AG09309 (cell line): ENCODE measurements at regions not wholly inside any gene's neighbourhood (a gene's known extent, or its start where the extent isn't known, plus 50 kb on each side); places are given as distances from the start of the nearest gene placed in this dataset.

Experiments used
- DNase-seq: peaks from one replicate; pipeline ENCODE4 v3.0.0-alpha.2; 2010; ENCODE audit warnings: low read depth
- H3K4me3 ChIP-seq: 2 replicates; pipeline ENCODE4 v1.5.1; 2011; ENCODE audit warnings: mild to moderate bottlenecking, low read depth, low read length, moderate library complexity; ENCODE audit not compliant: control insufficient read depth
- CTCF ChIP-seq: IDR thresholded peaks from 2 replicates; pipeline ENCODE4 v1.5.1; 2011; ENCODE audit warnings: mild to moderate bottlenecking, low read depth, low read length, inconsistent platforms; ENCODE audit not compliant: insufficient read depth, control insufficient read depth; ENCODE audit errors: missing control alignments

- no peak for TF ChIP-seq CTCF
- no peak overlapping the region for H3K4me3 ChIP-seq
- no peak for DNase-seq
These were observed 127.5 kb upstream of the CRHR1 start for GRCh38 chr17:45656527-45657181.

- no peak for TF ChIP-seq CTCF
- no peak for DNase-seq
- no peak overlapping the region for H3K4me3 ChIP-seq
These were observed 123.6 kb upstream of the CRHR1 start for GRCh38 chr17:45660474-45660873.

- TF ChIP-seq CTCF, result no peak
- DNase-seq, result no peak
- H3K4me3 ChIP-seq, result no peak overlapping the region
These were observed 121.7 kb upstream of the CRHR1 start for GRCh38 chr17:45662432-45662831.

GRCh38 chr17:45663772-45664171 is 120.3 kb upstream of the CRHR1 start:
- H3K4me3 ChIP-seq, result no peak overlapping the region
- DNase-seq, result no peak
- TF ChIP-seq CTCF, result no peak

- no peak for TF ChIP-seq CTCF
- no peak for DNase-seq
- H3K4me3 ChIP-seq, result no peak overlapping the region
These were observed 119.2 kb upstream of the CRHR1 start for GRCh38 chr17:45664921-45665320.

- no peak for DNase-seq
- H3K4me3 ChIP-seq, result no peak overlapping the region
- TF ChIP-seq CTCF, result peak; percentile 14
These were observed 118.0 kb upstream of the CRHR1 start for GRCh38 chr17:45666046-45666600.
